H1 (cell line): ENCODE measurements at regions not wholly inside any gene's neighbourhood (a gene's known extent, or its start where the extent isn't known, plus 50 kb on each side); places are given as distances from the start of the nearest gene placed in this dataset.

Experiments used
- ATF3 ChIP-seq: IDR thresholded peaks from 2 replicates; pipeline ENCODE4 v1.6.1; 2011; ENCODE audit warnings: low read depth, mild to moderate bottlenecking, low read length; ENCODE audit not compliant: insufficient read depth
- BCL11A ChIP-seq, 2 experiments: IDR thresholded peaks; one replicate each; pipeline ENCODE4 v1.6.1; 2011; ENCODE audit warnings: low read depth in 2 of 2, low read length in 2 of 2, mild to moderate bottlenecking in 2 of 2
- CBX8 ChIP-seq: fragments of 300-800, 300-1000 bp; sonication (generic); IDR thresholded peaks from 2 replicates; pipeline ENCODE4 v1.7.1; 2016; ENCODE audit warnings: low read depth, low read length, borderline replicate concordance
- CTCF ChIP-seq, 3 experiments: IDR thresholded peaks; 1 replicate in 2 of 3; 2 replicates in 1 of 3; pipeline versions ENCODE4 v1.5.1 to v1.6.1; 2011; ENCODE audit warnings: low read length in 3 of 3, mild to moderate bottlenecking in 3 of 3, inconsistent platforms in 2 of 3, low read depth in 1 of 3, moderate library complexity in 1 of 3; ENCODE audit not compliant: insufficient read depth in 1 of 3; ENCODE audit errors: control extremely low read depth in 1 of 3
- EP300 ChIP-seq, 2 experiments: IDR thresholded peaks; 1 replicate in 1 of 2; 2 replicates in 1 of 2; pipeline ENCODE4 v1.6.1; 2011 to 2012; ENCODE audit warnings: low read depth in 2 of 2, low read length in 2 of 2, mild to moderate bottlenecking in 2 of 2, borderline replicate concordance in 1 of 2, inconsistent platforms in 1 of 2, moderate library complexity in 1 of 2
- FOSL1 ChIP-seq: IDR thresholded peaks from 2 replicates; pipeline ENCODE4 v1.6.1; 2011; ENCODE audit warnings: mild to moderate bottlenecking, low read depth, low read length, moderate library complexity; ENCODE audit not compliant: insufficient read depth
- HDAC2 ChIP-seq, 2 experiments: fragments of 300-600 bp in 1 of 2; sonication (generic) in 1 of 2; IDR thresholded peaks; 2 replicates each; pipeline ENCODE4 v1.6.1; 2011 to 2012; ENCODE audit warnings: low read depth in 2 of 2, low read length in 2 of 2, mild to moderate bottlenecking in 2 of 2, moderate library complexity in 2 of 2, borderline replicate concordance in 1 of 2, inconsistent platforms in 1 of 2
- POLR2A ChIP-seq, 2 experiments: IDR thresholded peaks; 1 replicate in 1 of 2; 2 replicates in 1 of 2; pipeline ENCODE4 v1.6.1; 2011; ENCODE audit warnings: low read depth in 2 of 2, low read length in 2 of 2, mild to moderate bottlenecking in 2 of 2; ENCODE audit errors: control extremely low read depth in 1 of 2
- POLR2AphosphoS5 ChIP-seq: IDR thresholded peaks from 2 replicates; pipeline ENCODE4 v1.6.1; 2011; ENCODE audit warnings: low read depth, low read length
- RAD21 ChIP-seq, 2 experiments: IDR thresholded peaks in 1 of 2; conservative IDR thresholded peaks in 1 of 2; 2 replicates each; pipeline ENCODE4 v1.6.1; 2011; ENCODE audit warnings: low read depth in 2 of 2, low read length in 2 of 2, improper control_type of control experiment in 1 of 2, inconsistent platforms in 1 of 2, mild to moderate bottlenecking in 1 of 2, moderate library complexity in 1 of 2
- RXRA ChIP-seq: IDR thresholded peaks from 2 replicates; pipeline ENCODE4 v1.6.1; 2011; ENCODE audit warnings: low read depth, mild to moderate bottlenecking, low read length, moderate library complexity; ENCODE audit not compliant: insufficient read depth
- SP2 ChIP-seq: IDR thresholded peaks from 2 replicates; pipeline ENCODE4 v1.6.1; 2012; ENCODE audit warnings: mild to moderate bottlenecking, low read length, inconsistent platforms
- SUZ12 ChIP-seq: fragments of 200-600 bp; sonication (generic); IDR thresholded peaks from 2 replicates; pipeline ENCODE4 v1.6.1; 2012; ENCODE audit warnings: mild to moderate bottlenecking, inconsistent platforms, low read length, moderate library complexity, mixed read lengths

GRCh38 chr6:1230281-1230680 lies 81.6 kb upstream of the FOXQ1 start:
- TF ChIP-seq CTCF (IDR thresholded peaks at IDR 0.05; ENCODE audit: control extremely low read depth in 1 of 3, insufficient read depth in 1 of 3, low read depth in 1 of 3, low read length in 3 of 3) (no peak), RXRA (no peak), CBX8 (no peak), RAD21 (IDR thresholded peaks at IDR 0.05 in 1 of 2, conservative IDR thresholded peaks at IDR 0.05 in 1 of 2; ENCODE audit: low read depth in 2 of 2, low read length in 2 of 2) (no peak), POLR2A (IDR thresholded peaks at IDR 0.05; ENCODE audit: control extremely low read depth in 1 of 2, low read depth in 2 of 2, low read length in 2 of 2) (no peak), SUZ12 (no peak), HDAC2 (IDR thresholded peaks at IDR 0.05; ENCODE audit: borderline replicate concordance in 1 of 2, low read depth in 2 of 2, low read length in 2 of 2) (no peak), POLR2AphosphoS5 (no peak), FOSL1 (no peak), ATF3 (no peak), EP300 (IDR thresholded peaks at IDR 0.05; ENCODE audit: borderline replicate concordance in 1 of 2, low read depth in 2 of 2, low read length in 2 of 2) (no peak), BCL11A (IDR thresholded peaks at IDR 0.05; ENCODE audit: low read depth in 2 of 2, low read length in 2 of 2) (no peak), SP2 (no peak)
